ENCODE measurements at regions not wholly inside any gene's neighbourhood (a gene's known extent, or its start where the extent isn't known, plus 50 kb on each side); places are given as distances from the start of the nearest gene placed in this dataset.
A peak's percentile ranks its signal among the peaks of the same experiment; 100 is the strongest.

- no peaks in the 10 kb centered on the region for H3K27me3 Mint-ChIP-seq
- H3K4me1 ChIP-seq (ENCODE audit: control insufficient read depth in 2 of 2, insufficient read depth in 2 of 2, low read length in 2 of 2) = peaks cover 32 to 45% of the 10 kb centered on the region in 2 donors
- no CpG with 5 or more reads among the region's 3 CpGs for WGBS (ENCODE audit: insufficient coverage)
- peaks cover 3% of the 10 kb centered on the region for H3K79me2 ChIP-seq (ENCODE audit: control insufficient read depth, insufficient read depth, low read length)
- no peak overlapping the region for H3K4me3 Mint-ChIP-seq
- no peaks in the 10 kb centered on the region for H3K9me3 ChIP-seq (ENCODE audit: control extremely low read depth in 1 of 3, control insufficient read depth in 2 of 3, insufficient read depth in 1 of 3, low read length in 2 of 3)
- no peak overlapping the region for H3K4me2 ChIP-seq (replicated peaks; ENCODE audit: low read depth, low read length, poor library complexity, severe bottlenecking)
- peak overlapping the region; percentile 38 for H3K27ac Mint-ChIP-seq
- no peaks in the 10 kb centered on the region for H4K20me1 ChIP-seq (ENCODE audit: control insufficient read depth, insufficient read depth, low read length, poor library complexity, severe bottlenecking)
- intact Hi-C loops (cut with micrococcal nuclease) = no loop called here
- no peak overlapping the region for H3K9ac ChIP-seq (ENCODE audit: low read length)
- no peaks in the 10 kb centered on the region for H3K36me3 ChIP-seq (replicated peaks in 1 of 2; ENCODE audit: control extremely low read depth in 1 of 2, control insufficient read depth in 1 of 2, extremely low read depth in 1 of 2, insufficient read depth in 2 of 2, low read length in 1 of 2)
- no peak overlapping the region for H3K4me3 ChIP-seq (ENCODE audit: control extremely low read depth in 1 of 5, extremely low read depth in 1 of 5, insufficient read depth in 1 of 5, low read depth in 2 of 5, low read length in 4 of 5)
- ATAC-seq (ENCODE audit: low read depth) = no peak
- H3K27me3 ChIP-seq (replicated peaks in 1 of 4; ENCODE audit: control extremely low read depth in 1 of 4, control insufficient read depth in 3 of 4, insufficient read depth in 4 of 4, low read length in 3 of 4) = no peaks in the 10 kb centered on the region
- no peak for DNase-seq
- H3K9me3 Mint-ChIP-seq (ENCODE audit: insufficient read depth) = peaks cover 4% of the 10 kb centered on the region
- H3K4me1 Mint-ChIP-seq = peaks cover 53% of the 10 kb centered on the region
- H2AFZ ChIP-seq (ENCODE audit: insufficient read depth, low read depth, low read length, poor library complexity, severe bottlenecking) = no peak overlapping the region
- no peak overlapping the region for H3K27ac ChIP-seq (ENCODE audit: low read length in 2 of 2)
- TF ChIP-seq, protein P1, sequence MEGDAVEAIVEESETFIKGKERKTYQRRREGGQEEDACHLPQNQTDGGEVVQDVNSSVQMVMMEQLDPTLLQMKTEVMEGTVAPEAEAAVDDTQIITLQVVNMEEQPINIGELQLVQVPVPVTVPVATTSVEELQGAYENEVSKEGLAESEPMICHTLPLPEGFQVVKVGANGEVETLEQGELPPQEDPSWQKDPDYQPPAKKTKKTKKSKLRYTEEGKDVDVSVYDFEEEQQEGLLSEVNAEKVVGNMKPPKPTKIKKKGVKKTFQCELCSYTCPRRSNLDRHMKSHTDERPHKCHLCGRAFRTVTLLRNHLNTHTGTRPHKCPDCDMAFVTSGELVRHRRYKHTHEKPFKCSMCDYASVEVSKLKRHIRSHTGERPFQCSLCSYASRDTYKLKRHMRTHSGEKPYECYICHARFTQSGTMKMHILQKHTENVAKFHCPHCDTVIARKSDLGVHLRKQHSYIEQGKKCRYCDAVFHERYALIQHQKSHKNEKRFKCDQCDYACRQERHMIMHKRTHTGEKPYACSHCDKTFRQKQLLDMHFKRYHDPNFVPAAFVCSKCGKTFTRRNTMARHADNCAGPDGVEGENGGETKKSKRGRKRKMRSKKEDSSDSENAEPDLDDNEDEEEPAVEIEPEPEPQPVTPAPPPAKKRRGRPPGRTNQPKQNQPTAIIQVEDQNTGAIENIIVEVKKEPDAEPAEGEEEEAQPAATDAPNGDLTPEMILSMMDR (IDR thresholded peaks at IDR 0.05) = no peak
- TF ChIP-seq EZH2 (IDR thresholded peaks at IDR 0.05; ENCODE audit: borderline replicate concordance, insufficient read depth, low read depth, low read length, poor library complexity, severe bottlenecking) = no peak
- POLR2A ChIA-PET = interaction anchor here (0.7 to 0.9 kb wide), 2 partner anchors 12 to 13 kb away, joined by 3 read pairs; no protein-coding TSS in a partner anchor
- CTCF ChIA-PET = interaction anchor here (1.0 to 7.4 kb wide), 12 partner anchors 8 to 493 kb away, joined by 3 to 279 read pairs (median 8); partner anchors contain the start of genes DNAH7 and SLC39A10
Observed at GRCh38 chr2:195574312-195574711, 82.7 kb upstream of the SLC39A10 start.

DNA sequence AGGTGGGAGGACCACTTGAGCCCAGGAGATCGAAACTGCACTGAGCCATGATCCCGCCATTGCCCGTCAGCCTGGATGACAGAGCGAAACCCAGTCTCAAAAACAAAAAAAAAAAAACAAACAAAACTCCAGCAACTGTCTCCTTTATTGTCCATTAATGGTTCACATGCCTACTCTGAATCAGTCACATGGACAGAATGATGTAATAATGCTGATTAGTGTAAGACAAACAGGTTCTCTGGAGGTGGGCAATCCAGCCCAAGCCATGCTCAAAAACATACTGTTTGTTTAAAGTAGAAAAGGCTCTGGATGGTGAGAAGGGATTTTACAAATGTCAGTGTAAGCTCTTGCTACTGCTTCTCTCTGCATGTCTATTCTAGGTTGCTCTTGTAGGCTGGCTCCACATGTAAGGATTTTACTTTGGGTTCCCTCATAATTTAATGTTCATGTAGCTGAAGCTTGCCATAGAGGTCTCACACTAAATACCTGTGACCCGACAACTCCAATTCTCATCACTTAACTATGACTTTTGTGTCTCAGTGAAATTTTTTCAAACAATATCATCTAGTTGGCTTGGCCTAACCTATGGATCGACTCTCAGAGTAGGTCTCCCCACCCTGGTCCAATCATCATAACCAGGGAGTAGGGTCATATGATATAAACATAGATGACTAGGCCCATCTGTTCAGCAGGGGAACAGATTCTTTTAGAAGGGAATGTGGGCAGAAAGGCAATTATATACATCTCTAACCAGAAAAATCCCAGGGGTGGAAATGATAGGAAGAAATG lies 83.9 kb upstream of the SLC39A10 start:
- POLR2A ChIA-PET = no interaction called here
- H3K27ac Mint-ChIP-seq = no peak overlapping the region
- H3K9me3 Mint-ChIP-seq (ENCODE audit: insufficient read depth) = peaks cover 4% of the 10 kb centered on the region
- TF ChIP-seq, protein P1 (IDR thresholded peaks at IDR 0.05) = no peak
- no peaks in the 10 kb centered on the region for H3K27me3 Mint-ChIP-seq
- peaks cover 25 to 40% of the 10 kb centered on the region in 2 donors for H3K4me1 ChIP-seq (ENCODE audit: control insufficient read depth in 2 of 2, insufficient read depth in 2 of 2, low read length in 2 of 2)
- H3K27me3 ChIP-seq (replicated peaks in 1 of 4; ENCODE audit: control extremely low read depth in 1 of 4, control insufficient read depth in 3 of 4, insufficient read depth in 4 of 4, low read length in 3 of 4) = no peaks in the 10 kb centered on the region
- 100% methylated on average over 2 of the region's 6 CpGs for WGBS (ENCODE audit: insufficient coverage)
- H3K4me3 ChIP-seq (ENCODE audit: control extremely low read depth in 1 of 5, extremely low read depth in 1 of 5, insufficient read depth in 1 of 5, low read depth in 2 of 5, low read length in 4 of 5) = no peak overlapping the region
- peak overlapping the region in 1 of 2 donors; percentile 19 for H3K27ac ChIP-seq (ENCODE audit: low read length in 2 of 2)
- H2AFZ ChIP-seq (ENCODE audit: insufficient read depth, low read depth, low read length, poor library complexity, severe bottlenecking) = peak overlapping the region; percentile 2
- H3K9ac ChIP-seq (ENCODE audit: low read length) = no peak overlapping the region
- no peak for DNase-seq
- no peak overlapping the region for H3K4me2 ChIP-seq (replicated peaks; ENCODE audit: low read depth, low read length, poor library complexity, severe bottlenecking)
- ATAC-seq (ENCODE audit: low read depth) = no peak
- H3K4me1 Mint-ChIP-seq = peaks cover 50% of the 10 kb centered on the region
- H3K79me2 ChIP-seq (ENCODE audit: control insufficient read depth, insufficient read depth, low read length) = no peaks in the 10 kb centered on the region
- no peak overlapping the region for H3K4me3 Mint-ChIP-seq
- no peaks in the 10 kb centered on the region for H4K20me1 ChIP-seq (ENCODE audit: control insufficient read depth, insufficient read depth, low read length, poor library complexity, severe bottlenecking)
- CTCF ChIA-PET = interaction anchor here (1.0 to 7.4 kb wide), 7 partner anchors 12 to 495 kb away, joined by 3 to 279 read pairs (median 7); partner anchors contain the start of genes DNAH7 and SLC39A10
- H3K9me3 ChIP-seq (ENCODE audit: control extremely low read depth in 1 of 3, control insufficient read depth in 2 of 3, insufficient read depth in 1 of 3, low read length in 2 of 3) = no peaks in the 10 kb centered on the region
- H3K36me3 ChIP-seq (replicated peaks in 1 of 2; ENCODE audit: control extremely low read depth in 1 of 2, control insufficient read depth in 1 of 2, extremely low read depth in 1 of 2, insufficient read depth in 2 of 2, low read length in 1 of 2) = no peaks in the 10 kb centered on the region
- intact Hi-C loops (cut with micrococcal nuclease) = no loop called here

All from B cell (primary cell).